ENCODE measurements at regions not wholly inside any gene's neighbourhood (a gene's known extent, or its start where the extent isn't known, plus 50 kb on each side); places are given as distances from the start of the nearest gene placed in this dataset.

- TF ChIP-seq POLR2AphosphoS5 (IDR thresholded peaks at IDR 0.05; ENCODE audit: low read depth, low read length): no peak
- TF ChIP-seq POLR2A (IDR thresholded peaks at IDR 0.05; ENCODE audit: low read depth, low read length): no peak
- no peak for TF ChIP-seq TAF1 (IDR thresholded peaks at IDR 0.05; ENCODE audit: low read depth, low read length)
These were observed 352.5 kb downstream of the KCNJ2 start for GRCh38 chr17:70521821-70522256.
